ENCODE measurements at regions not wholly inside any gene's neighbourhood (a gene's known extent, or its start where the extent isn't known, plus 50 kb on each side); places are given as distances from the start of the nearest gene placed in this dataset.

DNA sequence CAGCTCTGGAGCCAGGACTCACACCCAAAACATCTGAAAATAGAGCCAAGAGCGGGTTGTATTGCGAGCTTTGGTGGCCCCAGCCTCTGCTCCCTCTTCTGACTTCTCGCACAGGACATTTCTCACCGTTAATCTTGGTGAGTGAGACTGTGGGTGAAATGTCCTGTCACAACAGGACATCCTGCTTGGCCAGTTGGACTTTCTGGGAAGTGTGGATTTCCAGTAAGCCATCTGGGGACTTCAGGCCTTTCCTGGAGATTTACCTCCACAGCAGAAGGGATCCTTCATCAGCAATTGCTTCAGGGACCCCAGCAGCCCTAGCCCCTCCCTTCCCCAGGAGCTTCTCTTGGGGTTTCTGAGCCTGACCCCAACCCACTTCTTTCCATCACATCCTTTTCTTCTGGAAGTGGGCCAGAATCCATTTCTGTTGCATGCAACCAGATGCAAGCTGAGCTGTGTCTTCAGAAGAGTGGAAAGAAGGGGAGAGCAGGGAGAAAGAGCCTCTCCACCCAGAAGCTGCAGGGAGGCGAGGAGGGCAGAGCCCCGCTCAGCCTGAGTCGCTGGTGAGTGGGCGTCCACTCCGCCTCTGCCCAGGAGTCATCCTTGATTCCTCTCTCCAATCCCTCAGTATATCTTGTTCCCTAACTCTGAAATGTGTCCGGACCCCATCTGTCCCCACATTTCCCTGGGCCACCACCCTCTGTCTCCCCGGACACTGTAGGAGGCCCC is 50.3 kb upstream of the GADD45G start:
- ATAC-seq, result no peak
- Histone ChIP-seq H3K4me3 (ENCODE audit: low read length) (no peak overlapping the region), H3K27ac (ENCODE audit: low read depth, low read length) (no peak overlapping the region), H3K27me3 (ENCODE audit: control insufficient read depth in 2 of 2, insufficient read depth in 2 of 2, low read length in 2 of 2) (no peaks in the 10 kb centered on the region), H3K4me1 (ENCODE audit: control insufficient read depth in 2 of 2, insufficient read depth in 2 of 2, low read length in 2 of 2) (peaks cover under 1 to 10% of the 10 kb centered on the region in 2 donors), H3K9me3 (ENCODE audit: control insufficient read depth in 2 of 3, low read length in 3 of 3) (no peaks in the 10 kb centered on the region), H3K36me3 (ENCODE audit: control insufficient read depth in 2 of 3, insufficient read depth in 3 of 3, low read length in 3 of 3) (no peaks in the 10 kb centered on the region)
- H3K4me3 Mint-ChIP-seq, result no peak overlapping the region
- POLR2A ChIA-PET, result interaction anchor here (0.5 kb wide), 1 partner anchor 213 kb away, joined by 3 read pairs; no protein-coding TSS in a partner anchor
- peaks cover 11 to 35% (median 28%) of the 10 kb centered on the region in 7 donors for H3K4me1 Mint-ChIP-seq
- H3K9me3 Mint-ChIP-seq, result no peaks in the 10 kb centered on the region
- CTCF ChIA-PET, result no interaction called here
- no peaks in the 10 kb centered on the region for H3K36me3 Mint-ChIP-seq
- intact Hi-C loops (cut with micrococcal nuclease), result no loop called here
- H3K27ac Mint-ChIP-seq, result peak overlapping the region in 1 of 9 donors; percentile 51
- peaks cover 0 to 37% (median 0%) of the 10 kb centered on the region in 5 donors for H3K27me3 Mint-ChIP-seq
- DNase-seq, result no peak

DNA sequence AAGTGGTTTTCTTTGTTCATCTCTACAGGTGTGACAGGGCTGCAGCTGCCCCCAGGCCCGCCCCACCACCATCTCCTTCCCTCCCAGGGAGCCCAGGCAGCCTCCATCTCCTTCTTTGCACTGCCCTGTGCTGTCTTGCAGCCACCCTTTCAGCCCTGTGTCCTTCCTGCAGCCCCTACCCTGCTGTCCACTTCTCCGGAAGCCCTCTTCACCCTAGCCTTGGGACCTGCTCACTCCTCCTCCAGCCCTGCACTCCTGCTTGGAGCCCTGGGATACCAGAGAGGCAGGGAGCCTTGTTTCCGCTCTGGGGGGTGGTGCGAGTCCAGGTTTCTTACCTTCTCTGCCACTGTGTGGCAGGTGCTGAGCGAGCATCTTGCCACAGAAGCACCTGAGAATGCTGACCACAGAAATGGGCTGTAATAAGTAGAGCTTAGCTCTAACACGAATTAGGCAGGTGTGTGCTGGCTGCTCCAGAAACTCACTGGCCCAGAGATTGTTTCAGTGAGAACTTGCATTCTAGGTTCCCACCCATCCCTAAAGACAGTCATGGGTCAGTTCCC is 51.3 kb upstream of the GADD45G start:
- no peak overlapping the region for H3K27ac ChIP-seq (ENCODE audit: low read depth, low read length)
- CTCF ChIA-PET, result interaction anchor here (0.7 to 3.3 kb wide), 3 partner anchors 124 to 138 kb away, joined by 3 to 18 read pairs (median 5); no protein-coding TSS in a partner anchor
- H3K4me3 ChIP-seq (ENCODE audit: low read length), result no peak overlapping the region
- DNase-seq (no peak), ATAC-seq (no peak)
- H3K9me3 ChIP-seq (ENCODE audit: control insufficient read depth in 2 of 3, low read length in 3 of 3), result no peaks in the 10 kb centered on the region
- H3K27me3 Mint-ChIP-seq, result peaks cover 0 to 31% (median 0%) of the 10 kb centered on the region in 5 donors
- H3K4me1 Mint-ChIP-seq, result peaks cover 11 to 44% (median 36%) of the 10 kb centered on the region in 7 donors
- H3K27ac Mint-ChIP-seq, result peak overlapping the region in 2 of 9 donors; percentile 48 to 55
- no peaks in the 10 kb centered on the region for H3K36me3 ChIP-seq (ENCODE audit: control insufficient read depth in 2 of 3, insufficient read depth in 3 of 3, low read length in 3 of 3)
- H3K36me3 Mint-ChIP-seq, result no peaks in the 10 kb centered on the region
- intact Hi-C loops (cut with micrococcal nuclease), result no loop called here
- no peaks in the 10 kb centered on the region for H3K27me3 ChIP-seq (ENCODE audit: control insufficient read depth in 2 of 2, insufficient read depth in 2 of 2, low read length in 2 of 2)
- peaks cover 7 to 14% of the 10 kb centered on the region in 2 donors for H3K4me1 ChIP-seq (ENCODE audit: control insufficient read depth in 2 of 2, insufficient read depth in 2 of 2, low read length in 2 of 2)
- POLR2A ChIA-PET, result no interaction called here
- H3K9me3 Mint-ChIP-seq, result no peaks in the 10 kb centered on the region
- no peak overlapping the region for H3K4me3 Mint-ChIP-seq

DNA sequence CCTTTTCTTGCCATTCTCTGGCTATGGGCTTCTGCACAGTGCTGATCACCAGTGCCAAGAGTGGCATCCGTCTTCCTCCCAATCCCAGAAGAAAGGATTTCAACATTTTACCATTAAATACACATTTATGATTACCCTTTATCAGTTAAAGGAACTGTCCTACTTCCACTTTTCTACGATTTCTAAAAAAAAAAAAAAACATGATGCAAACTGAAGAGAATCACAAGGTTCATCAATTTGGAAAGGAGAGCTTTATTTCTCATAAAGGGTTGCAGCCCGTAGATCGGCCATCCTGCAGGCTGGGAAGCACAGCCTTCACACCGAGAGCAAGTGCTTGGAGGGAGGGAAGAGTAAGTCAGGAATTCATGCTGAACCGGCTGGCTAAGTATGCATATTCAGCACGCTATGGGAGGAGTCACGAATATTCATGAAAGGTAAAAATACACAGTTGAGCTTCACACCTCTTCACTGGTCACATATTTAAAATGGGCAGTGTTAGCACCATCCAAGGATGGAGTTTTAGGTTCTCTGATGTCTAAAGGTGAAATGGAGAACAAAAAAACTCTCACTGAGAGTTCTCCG is 52.5 kb upstream of the SEMA4D start:
- Histone ChIP-seq H3K4me3 (ENCODE audit: low read length) (no peak overlapping the region), H3K36me3 (ENCODE audit: control insufficient read depth in 2 of 3, insufficient read depth in 3 of 3, low read length in 3 of 3) (no peaks in the 10 kb centered on the region), H3K4me1 (ENCODE audit: control insufficient read depth in 2 of 2, insufficient read depth in 2 of 2, low read length in 2 of 2) (peaks cover 11 to 16% of the 10 kb centered on the region in 2 donors), H3K9me3 (ENCODE audit: control insufficient read depth in 2 of 3, low read length in 3 of 3) (peaks cover 0 to 9% (median 0%) of the 10 kb centered on the region in 3 experiments), H3K27ac (ENCODE audit: low read depth, low read length) (no peak overlapping the region), H3K27me3 (ENCODE audit: control insufficient read depth in 2 of 2, insufficient read depth in 2 of 2, low read length in 2 of 2) (no peaks in the 10 kb centered on the region)
- Mint-ChIP-seq H3K36me3 (peaks cover 1 to 11% (median 2%) of the 10 kb centered on the region in 5 donors), H3K4me3 (no peak overlapping the region), H3K9me3 (peaks cover 0 to 11% (median 6%) of the 10 kb centered on the region in 11 donors), H3K27ac (peak overlapping the region in 2 of 9 donors; percentile 22 to 35), H3K27me3 (peaks cover 0 to 21% (median 0%) of the 10 kb centered on the region in 5 donors), H3K4me1 (peaks cover 7 to 33% (median 27%) of the 10 kb centered on the region in 7 donors)
- CTCF ChIA-PET, result interaction anchor here (0.7 to 3.8 kb wide), 16 partner anchors 15 to 185 kb away, joined by 3 to 24 read pairs (median 6); no protein-coding TSS in a partner anchor
- DNase-seq (no peak), ATAC-seq (no peak)
- intact Hi-C loops (cut with micrococcal nuclease), result no loop called here
- POLR2A ChIA-PET, result interaction anchor here (0.6 to 3.8 kb wide), 8 partner anchors 10 to 121 kb away, joined by 3 to 31 read pairs (median 7); no protein-coding TSS in a partner anchor

DNA sequence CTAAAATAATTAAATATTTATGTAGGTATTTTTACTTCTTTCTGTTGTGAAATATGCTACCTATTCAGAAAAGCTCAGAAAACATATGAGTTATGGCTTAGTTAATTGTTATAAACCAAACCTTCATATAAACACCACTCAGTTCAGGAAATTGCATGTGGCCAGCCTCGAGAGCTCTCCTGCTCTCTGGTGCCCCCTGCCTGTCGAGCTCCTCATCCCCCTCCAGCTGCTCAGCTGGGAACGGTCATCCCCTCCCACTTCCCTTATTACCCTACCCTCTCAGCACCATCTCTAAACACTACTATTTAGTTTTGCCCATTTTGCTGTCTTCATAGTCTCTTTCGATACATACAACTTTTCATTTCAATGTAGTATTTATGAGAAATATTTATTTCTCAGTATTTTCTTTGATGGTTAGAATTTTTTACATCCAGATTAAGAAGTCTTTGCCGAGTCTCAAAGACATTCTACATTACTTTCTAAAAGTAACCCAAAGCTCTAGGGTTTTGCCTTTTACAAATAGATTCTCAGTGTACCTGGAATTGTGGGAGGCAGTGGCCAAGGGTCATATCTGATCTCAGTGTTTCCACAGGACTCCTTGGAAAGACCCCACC is 51.2 kb upstream of the SEMA4D start:
- intact Hi-C loops (cut with micrococcal nuclease), result loop anchor here (1.0 to 2.0 kb wide), 15 partner anchors 16 to 230 kb away; no protein-coding TSS in a partner anchor

GRCh38 chr9:89548071-89548638 is 50.2 kb upstream of the SEMA4D start:
- peaks cover 0 to 10% (median 0%) of the 10 kb centered on the region in 3 experiments for H3K9me3 ChIP-seq (ENCODE audit: control insufficient read depth in 2 of 3, low read length in 3 of 3)
- intact Hi-C loops (cut with micrococcal nuclease), result loop anchor here (2.0 kb wide), 5 partner anchors 15 to 173 kb away; no protein-coding TSS in a partner anchor
- peaks cover 4 to 16% (median 8%) of the 10 kb centered on the region in 5 donors for H3K36me3 Mint-ChIP-seq
- H3K27me3 ChIP-seq (ENCODE audit: control insufficient read depth in 2 of 2, insufficient read depth in 2 of 2, low read length in 2 of 2), result no peaks in the 10 kb centered on the region
- no peak overlapping the region for H3K4me3 ChIP-seq (ENCODE audit: low read length)
- H3K4me1 Mint-ChIP-seq, result peaks cover 17 to 52% (median 41%) of the 10 kb centered on the region in 7 donors
- ChIA-PET POLR2A (interaction anchor here (0.6 to 3.8 kb wide), 35 partner anchors 9 to 229 kb away, joined by 3 to 32 read pairs (median 5); partner anchors contain the start of gene SECISBP2), CTCF (interaction anchor here (0.6 to 3.8 kb wide), 49 partner anchors 8 to 227 kb away, joined by 3 to 74 read pairs (median 7); partner anchors contain the start of gene SEMA4D)
- peaks cover 3 to 16% (median 10%) of the 10 kb centered on the region in 11 donors for H3K9me3 Mint-ChIP-seq
- peak overlapping the region in 9 of 10 donors; percentile 32 to 69 (median 55) for H3K4me3 Mint-ChIP-seq
- peaks cover 0 to 15% (median 0%) of the 10 kb centered on the region in 5 donors for H3K27me3 Mint-ChIP-seq
- peak overlapping the region; percentile 23 to 88 (median 65) for H3K27ac Mint-ChIP-seq
- H3K36me3 ChIP-seq (ENCODE audit: control insufficient read depth in 2 of 3, insufficient read depth in 3 of 3, low read length in 3 of 3), result no peaks in the 10 kb centered on the region
- ATAC-seq (no peak), DNase-seq (no peak)
- H3K27ac ChIP-seq (ENCODE audit: low read depth, low read length), result peak overlapping the region; percentile 38
- H3K4me1 ChIP-seq (ENCODE audit: control insufficient read depth in 2 of 2, insufficient read depth in 2 of 2, low read length in 2 of 2), result peaks cover 11 to 29% of the 10 kb centered on the region in 2 donors

More for the DNA sequence above, 51.2 kb upstream of the SEMA4D start:
- no peak overlapping the region for H3K4me3 ChIP-seq (ENCODE audit: low read length)
- Mint-ChIP-seq H3K9me3 (peaks cover 3 to 16% (median 10%) of the 10 kb centered on the region in 11 donors), H3K27ac (peak overlapping the region in 7 of 9 donors; percentile 27 to 88 (median 74)), H3K4me3 (peak overlapping the region in 7 of 10 donors; percentile 18 to 66 (median 55)), H3K36me3 (peaks cover 4 to 16% (median 8%) of the 10 kb centered on the region in 5 donors), H3K27me3 (peaks cover 0 to 21% (median 0%) of the 10 kb centered on the region in 5 donors), H3K4me1 (peaks cover 13 to 42% (median 31%) of the 10 kb centered on the region in 7 donors)
- H3K27ac ChIP-seq (ENCODE audit: low read depth, low read length), result peak overlapping the region; percentile 38
- H3K4me1 ChIP-seq (ENCODE audit: control insufficient read depth in 2 of 2, insufficient read depth in 2 of 2, low read length in 2 of 2), result peaks cover 11 to 22% of the 10 kb centered on the region in 2 donors
- ATAC-seq (peak; percentile 100), DNase-seq (peak; percentile 70 to 87 (median 81))
- H3K27me3 ChIP-seq (ENCODE audit: control insufficient read depth in 2 of 2, insufficient read depth in 2 of 2, low read length in 2 of 2), result no peaks in the 10 kb centered on the region
- H3K9me3 ChIP-seq (ENCODE audit: control insufficient read depth in 2 of 3, low read length in 3 of 3), result peaks cover 0 to 10% (median 0%) of the 10 kb centered on the region in 3 experiments
- POLR2A ChIA-PET, result interaction anchor here (0.6 to 3.8 kb wide), 39 partner anchors 9 to 229 kb away, joined by 3 to 32 read pairs (median 5); no protein-coding TSS in a partner anchor
- no peaks in the 10 kb centered on the region for H3K36me3 ChIP-seq (ENCODE audit: control insufficient read depth in 2 of 3, insufficient read depth in 3 of 3, low read length in 3 of 3)
- CTCF ChIA-PET, result interaction anchor here (0.6 to 3.8 kb wide), 53 partner anchors 7 to 236 kb away, joined by 3 to 74 read pairs (median 7); partner anchors contain the start of gene SEMA4D
